ENCODE measurements at regions not wholly inside any gene's neighbourhood (a gene's known extent, or its start where the extent isn't known, plus 50 kb on each side); places are given as distances from the start of the nearest gene placed in this dataset.

- Histone ChIP-seq H3K27me3 (ENCODE audit: insufficient read depth, low read depth, low read length) (no peaks in the 10 kb centered on the region), H3K4me3 (ENCODE audit: low read length) (no peak overlapping the region), H2AFZ (ENCODE audit: low read depth, low read length) (no peak overlapping the region), H4K20me1 (ENCODE audit: insufficient read depth) (no peaks in the 10 kb centered on the region), H3K36me3 (ENCODE audit: insufficient read depth, low read length) (no peaks in the 10 kb centered on the region), H3K9ac (ENCODE audit: low read length) (no peak overlapping the region), H3K9me3 (ENCODE audit: low read length) (no peaks in the 10 kb centered on the region), H3K9me2 (ENCODE audit: insufficient read depth, low read length) (no peaks in the 10 kb centered on the region), H3F3A (ENCODE audit: insufficient read depth, low read length, poor library complexity, severe bottlenecking) (no peaks in the 10 kb centered on the region), H3K27ac (ENCODE audit: low read length) (no peak overlapping the region), H3K4me2 (ENCODE audit: low read length) (no peak overlapping the region), H3K79me2 (replicated peaks; ENCODE audit: insufficient read depth, low read length) (no peaks in the 10 kb centered on the region)
- TF ChIP-seq SMC3 (conservative IDR thresholded peaks at IDR 0.05; ENCODE audit: poor library complexity) (no peak), CTCF (IDR thresholded peaks at IDR 0.05; ENCODE audit: poor library complexity, severe bottlenecking) (no peak), EZH2 (IDR thresholded peaks at IDR 0.05; ENCODE audit: borderline replicate concordance, insufficient read depth, low read length, poor library complexity, severe bottlenecking) (no peak), POLR2AphosphoS5 (IDR thresholded peaks at IDR 0.05) (no peak), RAD21 (conservative IDR thresholded peaks at IDR 0.05) (no peak), REST (IDR thresholded peaks at IDR 0.05; ENCODE audit: borderline replicate concordance) (no peak), EP300 (conservative IDR thresholded peaks at IDR 0.05; ENCODE audit: poor library complexity, severe bottlenecking) (no peak), TAF1 (IDR thresholded peaks at IDR 0.05; ENCODE audit: low read depth) (no peak), MXI1 (conservative IDR thresholded peaks at IDR 0.05; ENCODE audit: poor library complexity, severe bottlenecking) (no peak)
These were observed 106.4 kb upstream of the TARDBP start for GRCh38 chr1:10905841-10906655.

GRCh38 chr1:10906866-10907519, 105.5 kb upstream of the TARDBP start:
- H3K79me2 ChIP-seq (replicated peaks; ENCODE audit: insufficient read depth, low read length), result no peaks in the 10 kb centered on the region
- H3K27ac ChIP-seq (ENCODE audit: low read length), result no peak overlapping the region
- H3K9ac ChIP-seq (ENCODE audit: low read length), result no peak overlapping the region
- H2AFZ ChIP-seq (ENCODE audit: low read depth, low read length), result no peak overlapping the region
- no peak overlapping the region for H3K4me2 ChIP-seq (ENCODE audit: low read length)
- no peaks in the 10 kb centered on the region for H3K27me3 ChIP-seq (ENCODE audit: insufficient read depth, low read depth, low read length)
- H4K20me1 ChIP-seq (ENCODE audit: insufficient read depth), result no peaks in the 10 kb centered on the region
- no peaks in the 10 kb centered on the region for H3K36me3 ChIP-seq (ENCODE audit: insufficient read depth, low read length)
- H3F3A ChIP-seq (ENCODE audit: insufficient read depth, low read length, poor library complexity, severe bottlenecking), result no peaks in the 10 kb centered on the region
- no peak for TF ChIP-seq RAD21 (conservative IDR thresholded peaks at IDR 0.05)
- no peak for TF ChIP-seq EP300 (conservative IDR thresholded peaks at IDR 0.05; ENCODE audit: poor library complexity, severe bottlenecking)
- no peak for TF ChIP-seq POLR2AphosphoS5 (IDR thresholded peaks at IDR 0.05)
- no peak overlapping the region for H3K4me3 ChIP-seq (ENCODE audit: low read length)
- H3K9me2 ChIP-seq (ENCODE audit: insufficient read depth, low read length), result no peaks in the 10 kb centered on the region
- H3K9me3 ChIP-seq (ENCODE audit: low read length), result no peaks in the 10 kb centered on the region
